IMR-90 (cell line): ENCODE measurements at regions not wholly inside any gene's neighbourhood (a gene's known extent, or its start where the extent isn't known, plus 50 kb on each side); places are given as distances from the start of the nearest gene placed in this dataset.

Experiments used
- ATAC-seq: fragments of 200-7000 bp; cut with Tn5 transposase; 2 replicates; pipeline ENCODE4 v1.9.1; 2020; ENCODE audit warnings: low read depth, mild to moderate bottlenecking, moderate library complexity
- BruUV-seq: library from RNA; stranded (reverse); fragments of 400-500 nt; replicated peaks from 2 replicates; lab custom pipeline; 2021; lab: Mats Ljungman, UMichigan
- CTCF ChIA-PET: fragments of 300-600 bp; formaldehyde crosslinking; extraction: SDS; loops from one replicate; lab custom pipeline; 2021; ENCODE audit warnings: antibody characterized with exemption; lab: Yijun Ruan, JAX
- POLR2A ChIA-PET: fragments of 300-600 bp; sonication (Branson Sonifier 250); formaldehyde crosslinking; loops from one replicate; lab custom pipeline; 2022; ENCODE audit warnings: antibody characterized with exemption; ENCODE audit not compliant: unreplicated experiment; lab: Charles Lee
- DNase-seq: peaks from one replicate; pipeline ENCODE4 v3.0.0; 2013
- H2AFZ ChIP-seq: replicated peaks from 2 replicates; pipeline ENCODE3; 2013; ENCODE audit warnings: low read length, mild to moderate bottlenecking; ENCODE audit not compliant: poor library complexity
- H2AK5ac ChIP-seq: 2 replicates; pipeline ENCODE4 v1.6.1; 2013; ENCODE audit warnings: low read depth, low read length, inconsistent platforms
- H2AK9ac ChIP-seq: replicated peaks from 2 replicates; pipeline ENCODE3; 2013; ENCODE audit warnings: mild to moderate bottlenecking, low read depth, low read length, moderate library complexity; ENCODE audit not compliant: poor library complexity
- H2BK120ac ChIP-seq: 2 replicates; pipeline ENCODE4 v1.6.1; 2013; ENCODE audit warnings: low read depth, low read length, inconsistent platforms
- H2BK15ac ChIP-seq: 3 replicates; pipeline ENCODE4 v1.6.1; 2013; ENCODE audit warnings: low read depth, low read length, inconsistent platforms
- H2BK20ac ChIP-seq: 2 replicates; pipeline ENCODE4 v1.6.1; 2013; ENCODE audit warnings: low read depth, mild to moderate bottlenecking, inconsistent platforms, low read length, moderate library complexity
- H2BK5ac ChIP-seq: 2 replicates; pipeline ENCODE4 v1.6.1; 2013; ENCODE audit warnings: mild to moderate bottlenecking, low read depth, low read length, inconsistent platforms; ENCODE audit not compliant: poor library complexity, severe bottlenecking
- H3K14ac ChIP-seq: replicated peaks from 2 replicates; pipeline ENCODE4 v1.6.1; 2013; ENCODE audit warnings: low read depth, low read length, inconsistent platforms
- H3K18ac ChIP-seq: 2 replicates; pipeline ENCODE4 v1.6.1; 2013; ENCODE audit warnings: low read depth, low read length, control low read depth
- H3K23ac ChIP-seq: 2 replicates; pipeline ENCODE4 v1.6.1; 2013; ENCODE audit warnings: low read depth, low read length, inconsistent platforms
- H3K27ac ChIP-seq: 2 replicates; pipeline ENCODE4 v1.5.1; 2013; ENCODE audit warnings: mild to moderate bottlenecking, control low read depth, low read length; ENCODE audit not compliant: insufficient read depth
- H3K27me3 ChIP-seq: 2 replicates; pipeline ENCODE4 v1.6.1; 2013; ENCODE audit warnings: low read length; ENCODE audit not compliant: control insufficient read depth, insufficient read depth
- H3K36me3 ChIP-seq: 2 replicates; pipeline ENCODE4 v1.6.1; 2013; ENCODE audit warnings: low read length, mixed read lengths; ENCODE audit not compliant: control insufficient read depth, insufficient read depth
- H3K4ac ChIP-seq: 2 replicates; pipeline ENCODE4 v1.6.1; 2013; ENCODE audit warnings: low read depth, low read length, inconsistent platforms
- H3K4me1 ChIP-seq: 2 replicates; pipeline ENCODE4 v1.6.1; 2013; ENCODE audit warnings: low read length, mixed read lengths; ENCODE audit not compliant: control insufficient read depth, insufficient read depth
- H3K4me2 ChIP-seq: 2 replicates; pipeline ENCODE4 v1.6.1; 2013; ENCODE audit warnings: low read depth, mild to moderate bottlenecking, control low read depth, low read length, moderate library complexity
- H3K4me3 ChIP-seq: 2 replicates; pipeline ENCODE4 v1.5.1; 2013; ENCODE audit warnings: low read depth, mild to moderate bottlenecking, control low read depth, low read length, moderate library complexity; ENCODE audit not compliant: insufficient read depth
- H3K56ac ChIP-seq: 2 replicates; pipeline ENCODE4 v1.6.1; 2013; ENCODE audit warnings: low read length, inconsistent platforms; ENCODE audit not compliant: insufficient read depth; ENCODE audit errors: extremely low read depth
- H3K79me1 ChIP-seq, 2 experiments: 2 replicates each; pipeline ENCODE4 v1.6.1; 2013; ENCODE audit warnings: low read length in 2 of 2, inconsistent platforms in 1 of 2, low read depth in 1 of 2
- H3K9ac ChIP-seq: 2 replicates; pipeline ENCODE4 v1.6.1; 2013; ENCODE audit warnings: low read depth, low read length, control low read depth
- H3K9me1 ChIP-seq: 2 replicates; pipeline ENCODE4 v1.6.1; 2013; ENCODE audit warnings: low read length, inconsistent platforms; ENCODE audit not compliant: insufficient read depth
- H3K9me3 ChIP-seq: 2 replicates; pipeline ENCODE4 v1.6.1; 2013; ENCODE audit warnings: low read length; ENCODE audit not compliant: control insufficient read depth, insufficient read depth
- H4K20me1 ChIP-seq: 2 replicates; pipeline ENCODE4 v1.6.1; 2013; ENCODE audit warnings: low read length, inconsistent platforms; ENCODE audit not compliant: insufficient read depth
- H4K5ac ChIP-seq: 2 replicates; pipeline ENCODE4 v1.6.1; 2013; ENCODE audit warnings: mild to moderate bottlenecking, low read depth, low read length, control low read depth
- H4K8ac ChIP-seq, 2 experiments: 2 replicates each; pipeline ENCODE4 v1.6.1; 2013; ENCODE audit warnings: low read depth in 2 of 2, low read length in 2 of 2, control low read depth in 1 of 2, inconsistent platforms in 1 of 2
- H4K91ac ChIP-seq: 2 replicates; pipeline ENCODE4 v1.6.1; 2013; ENCODE audit warnings: low read depth, low read length, inconsistent platforms; ENCODE audit not compliant: insufficient read depth
- BHLHE40 ChIP-seq: fragments of 150-350 bp; IDR thresholded peaks from 2 replicates; pipeline ENCODE4 v1.6.1; 2016; ENCODE audit warnings: mild to moderate bottlenecking, low read depth, low read length
- CEBPB ChIP-seq: IDR thresholded peaks from 2 replicates; pipeline ENCODE4 v1.6.1; 2012; ENCODE audit warnings: low read depth, low read length, improper control_type of control experiment
- CHD1 ChIP-seq: IDR thresholded peaks from 2 replicates; pipeline ENCODE4 v1.6.1; 2012; ENCODE audit warnings: low read depth, low read length, improper control_type of control experiment
- FOS ChIP-seq: fragments of 150-350 bp; IDR thresholded peaks from 2 replicates; pipeline ENCODE4 v1.6.1; 2016; ENCODE audit warnings: low read depth, low read length
- MAFK ChIP-seq: IDR thresholded peaks from 2 replicates; pipeline ENCODE4 v1.6.1; 2012; ENCODE audit warnings: low read depth, low read length, improper control_type of control experiment
- MAZ ChIP-seq: IDR thresholded peaks from 2 replicates; pipeline ENCODE4 v1.6.1; 2012; ENCODE audit warnings: low read depth, mild to moderate bottlenecking, low read length, improper control_type of control experiment, moderate library complexity, borderline replicate concordance
- MXI1 ChIP-seq: IDR thresholded peaks from 2 replicates; pipeline ENCODE4 v1.6.1; 2012; ENCODE audit warnings: low read depth, mild to moderate bottlenecking, low read length, moderate library complexity, borderline replicate concordance
- NFE2L2 ChIP-seq: fragments of 150-350 bp; IDR thresholded peaks from 2 replicates; pipeline ENCODE4 v1.6.1; 2016; ENCODE audit warnings: low read depth, mild to moderate bottlenecking, low read length
- POLR2A ChIP-seq: IDR thresholded peaks from 2 replicates; pipeline ENCODE4 v1.6.1; 2012; ENCODE audit warnings: mild to moderate bottlenecking, low read depth, low read length
- RAD21 ChIP-seq: IDR thresholded peaks from 2 replicates; pipeline ENCODE4 v1.6.1; 2012; ENCODE audit warnings: low read length, improper control_type of control experiment
- RCOR1 ChIP-seq: IDR thresholded peaks from 2 replicates; pipeline ENCODE4 v1.6.1; 2012; ENCODE audit warnings: mild to moderate bottlenecking, low read length, improper control_type of control experiment; ENCODE audit not compliant: insufficient replicate concordance
- RFX5 ChIP-seq: IDR thresholded peaks from 2 replicates; pipeline ENCODE4 v1.8.0; 2012; ENCODE audit warnings: low read depth, mild to moderate bottlenecking, low read length, moderate library complexity
- SMC3 ChIP-seq: fragments of 150-350 bp; IDR thresholded peaks from 2 replicates; pipeline ENCODE4 v1.6.1; 2016; ENCODE audit warnings: low read depth, mild to moderate bottlenecking, antibody characterized with exemption, low read length, moderate library complexity
- WGBS, 2 experiments: methylation state at CpG; one replicate each; pipeline versions ENCODE4 v1.1.5 to v1.1.7; 2013; ENCODE audit warnings: missing lambda C conversion rate in 2 of 2; ENCODE audit not compliant: insufficient read length in 1 of 2; ENCODE audit errors: extremely low coverage in 2 of 2; 5-methylcytosine and 5-hydroxymethylcytosine counted together
- dilution Hi-C: fragments of 300-500 bp; cut with HindIII; formaldehyde crosslinking; loops from one replicate; pipeline ENCODE4 v1.14.3; 2018; ENCODE audit warnings: low sequenced_read_pairs; ENCODE audit not compliant: unreplicated experiment
- in situ Hi-C: fragments of 300-500 bp; cut with MboI; formaldehyde crosslinking; loops from 3 replicates; pipeline ENCODE4 v1.14.3; 2019; ENCODE audit warnings: low sequenced_read_pairs, inconsistent platforms, mixed read lengths
- intact Hi-C: fragments of 100-400 bp; cut with micrococcal nuclease; formaldehyde crosslinking; loops from 2 replicates; pipeline ENCODE4 v1.10.0; 2022
- TF ChIP-seq, protein P1 (sequence below): conservative IDR thresholded peaks from 2 replicates; pipeline ENCODE4 v1.5.1; 2012; ENCODE audit warnings: mild to moderate bottlenecking, low read depth, low read length, improper control_type of control experiment
- TF ChIP-seq, protein P2 (sequence below): fragments of 150-350 bp; IDR thresholded peaks from 2 replicates; pipeline ENCODE4 v1.6.1; 2017; ENCODE audit warnings: mild to moderate bottlenecking, antibody characterized with exemption, low read length, low read depth
- TF ChIP-seq, protein P3 (sequence below): fragments of 150-350 bp; IDR thresholded peaks from 2 replicates; pipeline ENCODE4 v1.6.1; 2016; ENCODE audit warnings: low read depth, mild to moderate bottlenecking, low read length, moderate library complexity, borderline replicate concordance

DNA sequence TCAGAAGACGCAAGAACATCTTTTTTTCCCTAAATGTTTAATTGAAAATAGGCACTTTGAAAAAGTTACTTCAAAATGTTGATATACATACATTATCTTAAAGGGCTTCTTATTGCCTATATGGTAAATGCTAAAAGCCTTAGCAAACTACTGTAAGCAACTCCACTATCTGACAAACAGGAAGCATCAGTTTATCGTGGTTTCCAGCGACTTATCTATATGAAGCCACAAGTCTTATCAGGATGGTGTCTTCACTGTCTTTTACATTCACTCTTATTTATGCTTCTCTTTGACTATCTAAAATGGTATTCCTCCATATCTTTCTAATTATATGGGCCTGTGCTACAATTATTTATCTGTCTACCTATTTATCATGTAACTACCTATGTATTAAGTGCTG, 2091.9 kb downstream of the LRRC4C start:
- Histone ChIP-seq H2BK5ac (no peak overlapping the region), H3K9me3 (peaks cover 5% of the 10 kb centered on the region; the same call in 1 of the 2 replicates), H3K9ac (no peak overlapping the region), H3K79me1 (no peaks in the 10 kb centered on the region), H2AFZ (no peak overlapping the region), H3K9me1 (no peaks in the 10 kb centered on the region), H2BK120ac (no peak overlapping the region), H3K4ac (no peak overlapping the region), H2AK9ac (no peak overlapping the region), H3K4me1 (no peaks in the 10 kb centered on the region), H4K91ac (no peak overlapping the region), H2BK20ac (no peak overlapping the region), H3K4me3 (no peak overlapping the region), H4K5ac (no peak overlapping the region), H2BK15ac (no peak overlapping the region), H3K23ac (no peak overlapping the region), H3K18ac (no peak overlapping the region), H3K4me2 (no peak overlapping the region), H4K20me1 (no peaks in the 10 kb centered on the region), H4K8ac (no peak overlapping the region), H2AK5ac (no peak overlapping the region), H3K36me3 (no peaks in the 10 kb centered on the region), H3K14ac (no peak overlapping the region), H3K27me3 (no peaks in the 10 kb centered on the region), H3K27ac (no peak overlapping the region), H3K56ac (no peak overlapping the region)
- no peak for ATAC-seq
- 40% methylated on average over 2 of the region's 3 CpGs; no CpG with 5 or more reads in 1 of the 2 experiments for WGBS, 2 experiments
- in situ Hi-C loops (no loop called here), intact Hi-C loops (no loop called here), dilution Hi-C loops (no loop called here)
- no TSS peak for BruUV-seq
- TF ChIP-seq RCOR1 (no peak), MAZ (no peak), FOS (no peak), NFE2L2 (no peak), SMC3 (no peak), MXI1 (no peak), BHLHE40 (no peak), CEBPB (no peak), POLR2A (no peak), RFX5 (no peak), CHD1 (no peak), RAD21 (no peak), MAFK (no peak)
- TF ChIP-seq, protein P1, sequence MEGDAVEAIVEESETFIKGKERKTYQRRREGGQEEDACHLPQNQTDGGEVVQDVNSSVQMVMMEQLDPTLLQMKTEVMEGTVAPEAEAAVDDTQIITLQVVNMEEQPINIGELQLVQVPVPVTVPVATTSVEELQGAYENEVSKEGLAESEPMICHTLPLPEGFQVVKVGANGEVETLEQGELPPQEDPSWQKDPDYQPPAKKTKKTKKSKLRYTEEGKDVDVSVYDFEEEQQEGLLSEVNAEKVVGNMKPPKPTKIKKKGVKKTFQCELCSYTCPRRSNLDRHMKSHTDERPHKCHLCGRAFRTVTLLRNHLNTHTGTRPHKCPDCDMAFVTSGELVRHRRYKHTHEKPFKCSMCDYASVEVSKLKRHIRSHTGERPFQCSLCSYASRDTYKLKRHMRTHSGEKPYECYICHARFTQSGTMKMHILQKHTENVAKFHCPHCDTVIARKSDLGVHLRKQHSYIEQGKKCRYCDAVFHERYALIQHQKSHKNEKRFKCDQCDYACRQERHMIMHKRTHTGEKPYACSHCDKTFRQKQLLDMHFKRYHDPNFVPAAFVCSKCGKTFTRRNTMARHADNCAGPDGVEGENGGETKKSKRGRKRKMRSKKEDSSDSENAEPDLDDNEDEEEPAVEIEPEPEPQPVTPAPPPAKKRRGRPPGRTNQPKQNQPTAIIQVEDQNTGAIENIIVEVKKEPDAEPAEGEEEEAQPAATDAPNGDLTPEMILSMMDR: no peak
- TF ChIP-seq, protein P2, sequence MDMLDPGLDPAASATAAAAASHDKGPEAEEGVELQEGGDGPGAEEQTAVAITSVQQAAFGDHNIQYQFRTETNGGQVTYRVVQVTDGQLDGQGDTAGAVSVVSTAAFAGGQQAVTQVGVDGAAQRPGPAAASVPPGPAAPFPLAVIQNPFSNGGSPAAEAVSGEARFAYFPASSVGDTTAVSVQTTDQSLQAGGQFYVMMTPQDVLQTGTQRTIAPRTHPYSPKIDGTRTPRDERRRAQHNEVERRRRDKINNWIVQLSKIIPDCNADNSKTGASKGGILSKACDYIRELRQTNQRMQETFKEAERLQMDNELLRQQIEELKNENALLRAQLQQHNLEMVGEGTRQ: no peak
- TF ChIP-seq, protein P3, sequence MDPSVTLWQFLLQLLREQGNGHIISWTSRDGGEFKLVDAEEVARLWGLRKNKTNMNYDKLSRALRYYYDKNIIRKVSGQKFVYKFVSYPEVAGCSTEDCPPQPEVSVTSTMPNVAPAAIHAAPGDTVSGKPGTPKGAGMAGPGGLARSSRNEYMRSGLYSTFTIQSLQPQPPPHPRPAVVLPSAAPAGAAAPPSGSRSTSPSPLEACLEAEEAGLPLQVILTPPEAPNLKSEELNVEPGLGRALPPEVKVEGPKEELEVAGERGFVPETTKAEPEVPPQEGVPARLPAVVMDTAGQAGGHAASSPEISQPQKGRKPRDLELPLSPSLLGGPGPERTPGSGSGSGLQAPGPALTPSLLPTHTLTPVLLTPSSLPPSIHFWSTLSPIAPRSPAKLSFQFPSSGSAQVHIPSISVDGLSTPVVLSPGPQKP: no peak
- ChIA-PET POLR2A (no interaction called here), CTCF (no interaction called here)
- DNase-seq: no peak
